ENCODE measurements at regions not wholly inside any gene's neighbourhood (a gene's known extent, or its start where the extent isn't known, plus 50 kb on each side); places are given as distances from the start of the nearest gene placed in this dataset.

GRCh38 chr13:44626176-44626575 is 50.0 kb upstream of the TSC22D1 start:
- TF ChIP-seq HOXB5 (CRISPR knock-in tag; IDR thresholded peaks at IDR 0.05) (no peak), HMGXB4 (CRISPR knock-in tag; IDR thresholded peaks at IDR 0.05; ENCODE audit: borderline replicate concordance) (no peak), HEYL (CRISPR knock-in tag; IDR thresholded peaks at IDR 0.05) (no peak), KDM5A (IDR thresholded peaks at IDR 0.05) (no peak), NPAS2 (CRISPR knock-in tag; IDR thresholded peaks at IDR 0.05; ENCODE audit: borderline replicate concordance) (no peak), ZNF302 (CRISPR knock-in tag; IDR thresholded peaks at IDR 0.05) (no peak), CHD2 (IDR thresholded peaks at IDR 0.05; ENCODE audit: low read length, partially characterized antibody) (no peak), NR3C1 (IDR thresholded peaks at IDR 0.05) (no peak)
- no peak overlapping the region for H3K27ac ChIP-seq
- H3K4me1 ChIP-seq, result peaks cover 7% of the 10 kb centered on the region; the same call in 1 of the 3 replicates
- no peaks in the 10 kb centered on the region for H3K9me3 ChIP-seq
- FAIRE-seq (no peak), ATAC-seq (no peak), DNase-seq (ENCODE audit: low read depth in 1 of 2, low spot score in 1 of 2) (no peak)
- H3K4me2 ChIP-seq, result no peak overlapping the region
- CTCF ChIA-PET, result no interaction called here
- 80% methylated on average over 2 of the region's 2 CpGs for WGBS (ENCODE audit: missing lambda C conversion rate)
- POLR2A ChIA-PET, result no interaction called here
- H3K4me3 ChIP-seq, result no peak overlapping the region
